ENCODE measurements at regions not wholly inside any gene's neighbourhood (a gene's known extent, or its start where the extent isn't known, plus 50 kb on each side); places are given as distances from the start of the nearest gene placed in this dataset.
"Not testable (repeated sequence)": the region's sequence is repeated elsewhere in the genome, so short reads cannot be mapped to it uniquely, and the experiment has no call there.

DNA sequence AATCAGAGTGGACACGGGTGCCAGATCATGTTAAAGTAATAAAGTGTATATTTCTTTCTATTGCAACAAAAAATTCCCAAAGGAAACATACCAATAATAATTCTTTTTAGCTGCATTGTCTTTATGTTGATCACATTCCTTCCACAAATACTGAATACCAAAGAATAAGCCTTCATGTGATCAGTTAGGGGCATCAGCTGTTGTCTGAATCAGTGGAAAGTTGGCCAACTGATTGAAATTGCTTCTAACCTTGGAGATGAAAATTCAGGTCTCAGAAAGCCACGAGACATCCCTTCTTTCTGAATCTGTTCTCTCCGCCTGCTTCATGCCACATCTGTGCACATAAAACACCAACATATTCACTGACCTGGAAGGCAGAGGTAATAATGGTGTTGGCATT, 785.2 kb downstream of the KCNA4 start:
- FAIRE-seq, result no peak
- DNase-seq (ENCODE audit: insufficient read length, low spot score), result no peak
- TF ChIP-seq TAF1 (IDR thresholded peaks at IDR 0.05; ENCODE audit: low read depth, low read length) (no peak), POU2F2 (IDR thresholded peaks at IDR 0.05; ENCODE audit: low read depth, low read length) (no peak), SPI1 (IDR thresholded peaks at IDR 0.05; ENCODE audit: low read depth, low read length) (no peak), POLR2AphosphoS5 (IDR thresholded peaks at IDR 0.05; ENCODE audit: low read depth, low read length) (no peak), POLR2A (IDR thresholded peaks at IDR 0.05; ENCODE audit: low read depth, low read length) (no peak), PAX5 (IDR thresholded peaks at IDR 0.05; ENCODE audit: insufficient read depth, low read length, severe bottlenecking) (no peak)

DNA sequence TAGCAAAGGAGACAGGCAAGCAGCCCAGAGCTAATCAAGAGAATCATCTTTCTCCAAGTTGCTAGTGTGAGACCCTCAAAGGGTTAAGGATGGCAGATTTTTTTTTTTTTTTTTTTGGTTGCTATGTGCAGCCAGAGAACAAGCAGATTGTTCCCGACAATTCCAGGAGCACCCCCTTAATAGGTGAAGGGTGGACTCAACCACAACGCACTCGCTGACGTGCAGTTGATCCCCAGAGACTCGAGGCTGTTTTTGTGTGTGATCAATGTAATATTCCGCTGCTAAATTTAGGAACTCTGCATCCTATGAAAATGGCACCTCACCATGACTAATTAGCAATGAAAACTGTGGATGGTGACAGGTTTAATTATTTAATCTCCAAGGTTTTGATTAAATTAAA, 789.0 kb downstream of the KCNA4 start:
- TF ChIP-seq TAF1 (IDR thresholded peaks at IDR 0.05; ENCODE audit: low read depth, low read length), result no peak
- TF ChIP-seq PAX5 (IDR thresholded peaks at IDR 0.05; ENCODE audit: insufficient read depth, low read length, severe bottlenecking), result no peak
- no peak for TF ChIP-seq SPI1 (IDR thresholded peaks at IDR 0.05; ENCODE audit: low read depth, low read length)
- TF ChIP-seq POLR2AphosphoS5 (IDR thresholded peaks at IDR 0.05; ENCODE audit: low read depth, low read length), result no peak
- no peak for TF ChIP-seq POLR2A (IDR thresholded peaks at IDR 0.05; ENCODE audit: low read depth, low read length)
- no peak for TF ChIP-seq POU2F2 (IDR thresholded peaks at IDR 0.05; ENCODE audit: low read depth, low read length)
- DNase-seq (ENCODE audit: insufficient read length, low spot score) (no peak), FAIRE-seq (no peak)

DNA sequence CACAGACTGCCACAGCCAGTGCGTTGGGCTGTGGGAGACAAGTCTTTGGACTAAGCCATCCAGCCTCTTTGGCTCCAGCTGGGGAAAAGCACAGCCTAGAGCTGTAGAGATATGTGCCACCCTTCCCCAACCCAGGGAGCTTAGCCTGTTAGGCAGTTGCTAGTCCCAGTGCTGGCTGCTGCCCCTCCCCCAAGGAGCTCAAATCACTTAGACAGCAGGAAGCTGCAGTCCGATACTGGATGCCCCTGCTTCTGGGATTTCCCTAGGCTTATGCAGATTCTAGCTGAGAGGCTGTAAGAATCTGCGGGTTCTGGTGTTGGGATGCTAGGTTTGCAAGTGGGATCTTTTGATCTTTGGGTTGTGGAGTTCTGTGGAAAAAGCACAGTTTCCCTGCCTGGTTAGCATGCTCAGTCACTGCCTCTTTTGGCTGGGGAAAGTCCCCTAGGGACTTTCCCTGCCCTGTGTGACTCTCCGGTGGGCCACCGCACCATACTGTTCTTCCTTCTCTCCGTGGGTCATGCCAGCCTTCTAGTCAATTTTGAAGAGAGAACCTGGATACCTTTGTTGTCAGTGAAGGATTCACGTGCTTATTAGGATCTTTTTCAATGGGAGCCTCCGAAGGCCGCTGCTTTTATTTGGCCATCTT, 792.0 kb downstream of the KCNA4 start:
- DNase-seq (ENCODE audit: insufficient read length, low spot score) (no peak), FAIRE-seq (no peak)
- TF ChIP-seq PAX5 (IDR thresholded peaks at IDR 0.05; ENCODE audit: insufficient read depth, low read length, severe bottlenecking) (no peak), TAF1 (IDR thresholded peaks at IDR 0.05; ENCODE audit: low read depth, low read length) (no peak), POLR2AphosphoS5 (IDR thresholded peaks at IDR 0.05; ENCODE audit: low read depth, low read length) (no peak), POU2F2 (IDR thresholded peaks at IDR 0.05; ENCODE audit: low read depth, low read length) (no peak), POLR2A (IDR thresholded peaks at IDR 0.05; ENCODE audit: low read depth, low read length) (no peak), SPI1 (IDR thresholded peaks at IDR 0.05; ENCODE audit: low read depth, low read length) (no peak)

DNA sequence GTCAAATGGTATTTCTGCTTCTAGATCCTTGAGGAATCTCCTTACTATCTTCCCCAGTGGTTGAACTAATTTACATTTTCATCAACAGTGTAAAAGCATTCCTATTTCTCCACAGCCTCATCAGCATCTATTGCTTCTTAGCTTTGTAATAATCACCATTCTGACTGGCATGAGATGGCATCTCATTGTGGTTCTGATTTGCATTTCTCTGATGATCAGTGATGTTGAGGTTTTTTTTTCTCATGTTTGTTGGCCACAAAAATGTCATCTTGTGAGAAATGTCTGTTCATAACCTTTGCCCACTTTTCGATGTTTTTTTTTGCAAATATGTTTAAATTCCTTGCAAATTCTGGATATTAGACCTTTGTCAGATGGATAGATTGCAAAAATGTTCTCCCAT, 797.3 kb downstream of the KCNA4 start:
- DNase-seq (ENCODE audit: insufficient read length, low spot score), result not testable (repeated sequence)

DNA sequence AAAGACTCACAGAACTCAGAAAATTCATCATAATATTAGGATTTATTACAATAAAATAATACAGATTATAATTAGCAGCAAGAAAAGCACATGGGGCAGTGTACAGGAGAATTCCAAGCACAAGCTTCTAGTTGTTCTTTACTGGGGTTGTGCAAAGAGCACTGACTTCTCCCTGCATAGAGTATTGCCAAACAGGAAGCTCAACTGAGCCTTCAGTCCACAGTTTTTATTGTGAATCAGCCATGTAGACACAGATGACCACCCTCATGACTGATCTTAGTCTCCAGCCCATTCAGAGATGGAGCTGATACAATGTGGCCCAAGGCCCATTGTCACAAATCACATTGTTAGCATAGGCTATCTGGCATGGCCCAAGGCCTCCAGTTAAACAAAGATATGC, 798.9 kb downstream of the KCNA4 start:
- DNase-seq (ENCODE audit: insufficient read length, low spot score) (no peak), FAIRE-seq (no peak)
- TF ChIP-seq TAF1 (IDR thresholded peaks at IDR 0.05; ENCODE audit: low read depth, low read length) (no peak), POLR2AphosphoS5 (IDR thresholded peaks at IDR 0.05; ENCODE audit: low read depth, low read length) (no peak), POLR2A (IDR thresholded peaks at IDR 0.05; ENCODE audit: low read depth, low read length) (no peak), PAX5 (IDR thresholded peaks at IDR 0.05; ENCODE audit: insufficient read depth, low read length, severe bottlenecking) (no peak), SPI1 (IDR thresholded peaks at IDR 0.05; ENCODE audit: low read depth, low read length) (no peak), POU2F2 (IDR thresholded peaks at IDR 0.05; ENCODE audit: low read depth, low read length) (no peak)

More for the DNA sequence above, 797.3 kb downstream of the KCNA4 start:
- FAIRE-seq, result not testable (repeated sequence)

DNA sequence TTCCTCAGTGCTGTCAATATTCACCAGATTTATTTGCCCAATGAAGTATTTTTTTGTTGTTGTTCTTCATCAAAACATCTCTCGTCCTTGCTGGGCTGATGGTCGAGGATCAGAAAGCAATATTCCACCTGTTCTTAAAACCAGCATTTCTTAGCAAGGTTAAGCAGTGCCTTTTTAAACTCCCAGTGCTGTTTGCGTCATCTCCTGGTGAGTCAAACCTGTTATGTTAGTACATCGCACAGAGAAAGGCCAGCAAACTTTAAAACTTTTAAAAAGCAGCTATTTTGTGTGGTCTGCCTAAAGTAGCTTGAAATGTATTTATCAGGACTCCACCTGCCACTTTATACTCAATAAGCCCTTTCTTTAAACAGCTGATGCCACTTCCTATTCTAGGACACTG, 802.0 kb downstream of the KCNA4 start:
- DNase-seq (ENCODE audit: insufficient read length, low spot score), result no peak
- FAIRE-seq, result no peak
- TF ChIP-seq PAX5 (IDR thresholded peaks at IDR 0.05; ENCODE audit: insufficient read depth, low read length, severe bottlenecking) (no peak), SPI1 (IDR thresholded peaks at IDR 0.05; ENCODE audit: low read depth, low read length) (no peak), POU2F2 (IDR thresholded peaks at IDR 0.05; ENCODE audit: low read depth, low read length) (no peak), TAF1 (IDR thresholded peaks at IDR 0.05; ENCODE audit: low read depth, low read length) (no peak), POLR2A (IDR thresholded peaks at IDR 0.05; ENCODE audit: low read depth, low read length) (no peak), POLR2AphosphoS5 (IDR thresholded peaks at IDR 0.05; ENCODE audit: low read depth, low read length) (no peak)

DNA sequence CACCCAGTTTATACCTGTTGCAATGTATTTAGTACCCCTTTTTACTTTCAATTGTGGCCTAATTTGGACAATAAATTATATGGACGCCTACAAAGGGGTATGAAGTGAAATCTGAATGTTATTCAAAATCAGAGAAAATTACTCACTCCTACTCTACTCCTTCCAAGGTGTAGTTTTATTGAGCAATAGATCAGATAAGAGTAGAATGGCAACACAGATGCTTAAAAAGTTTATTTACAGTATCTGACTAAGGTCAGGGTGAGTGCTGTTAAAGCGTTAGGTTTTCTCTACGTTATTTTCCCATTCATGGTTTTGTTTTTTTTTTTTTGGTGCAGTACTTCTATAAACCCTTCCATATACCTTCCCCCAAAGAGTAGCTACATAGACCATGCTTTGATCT, 805.6 kb downstream of the KCNA4 start:
- DNase-seq (ENCODE audit: insufficient read length, low spot score) (no peak), FAIRE-seq (no peak)
- no peak for TF ChIP-seq TAF1 (IDR thresholded peaks at IDR 0.05; ENCODE audit: low read depth, low read length)
- TF ChIP-seq POLR2A (IDR thresholded peaks at IDR 0.05; ENCODE audit: low read depth, low read length), result no peak
- TF ChIP-seq POLR2AphosphoS5 (IDR thresholded peaks at IDR 0.05; ENCODE audit: low read depth, low read length), result no peak
- TF ChIP-seq SPI1 (IDR thresholded peaks at IDR 0.05; ENCODE audit: low read depth, low read length), result no peak
- TF ChIP-seq POU2F2 (IDR thresholded peaks at IDR 0.05; ENCODE audit: low read depth, low read length), result no peak
- TF ChIP-seq PAX5 (IDR thresholded peaks at IDR 0.05; ENCODE audit: insufficient read depth, low read length, severe bottlenecking), result no peak

DNA sequence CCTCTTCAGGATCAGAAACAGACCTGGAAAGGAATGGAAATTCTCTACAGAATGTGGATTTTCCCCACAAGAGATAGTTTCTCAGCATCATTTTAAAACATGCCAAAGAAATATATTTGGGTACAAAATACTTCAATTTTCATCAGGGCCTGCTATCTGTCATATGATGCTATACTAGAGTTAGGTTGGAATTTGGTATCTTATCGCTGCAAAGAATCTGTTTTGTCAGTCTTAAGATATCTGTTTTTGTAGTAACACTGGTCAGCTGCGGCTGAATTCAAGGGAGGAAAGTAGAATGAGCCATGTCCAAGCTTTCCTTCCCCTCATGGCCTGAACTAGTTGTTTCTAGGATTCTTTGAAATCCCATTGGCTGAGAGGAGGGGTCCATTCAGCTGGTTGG, 806.4 kb downstream of the KCNA4 start:
- DNase-seq (ENCODE audit: insufficient read length, low spot score) (no peak), FAIRE-seq (no peak)
- no peak for TF ChIP-seq PAX5 (IDR thresholded peaks at IDR 0.05; ENCODE audit: insufficient read depth, low read length, severe bottlenecking)
- no peak for TF ChIP-seq TAF1 (IDR thresholded peaks at IDR 0.05; ENCODE audit: low read depth, low read length)
- TF ChIP-seq POU2F2 (IDR thresholded peaks at IDR 0.05; ENCODE audit: low read depth, low read length), result no peak
- no peak for TF ChIP-seq POLR2AphosphoS5 (IDR thresholded peaks at IDR 0.05; ENCODE audit: low read depth, low read length)
- no peak for TF ChIP-seq SPI1 (IDR thresholded peaks at IDR 0.05; ENCODE audit: low read depth, low read length)
- TF ChIP-seq POLR2A (IDR thresholded peaks at IDR 0.05; ENCODE audit: low read depth, low read length), result no peak

DNA sequence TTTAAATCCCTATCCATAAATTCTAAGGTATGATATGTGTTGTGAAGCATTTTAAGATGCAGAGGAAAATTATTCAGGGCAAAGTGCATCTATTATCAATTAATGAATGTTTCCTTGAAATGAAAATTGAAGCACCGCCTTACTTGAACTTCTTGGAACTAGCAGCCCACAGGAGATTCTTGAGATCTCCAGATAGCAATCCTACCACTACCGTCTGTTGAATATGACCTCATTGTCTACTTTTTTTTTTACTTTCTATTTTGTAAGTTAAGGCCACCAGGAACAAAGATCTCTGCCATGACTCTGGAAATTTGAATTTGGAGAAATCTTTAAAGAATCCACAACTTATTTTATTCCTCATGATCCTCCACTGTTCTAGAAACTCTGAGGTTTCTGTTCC, 808.7 kb downstream of the KCNA4 start:
- TF ChIP-seq TAF1 (IDR thresholded peaks at IDR 0.05; ENCODE audit: low read depth, low read length) (no peak), POLR2A (IDR thresholded peaks at IDR 0.05; ENCODE audit: low read depth, low read length) (no peak), SPI1 (IDR thresholded peaks at IDR 0.05; ENCODE audit: low read depth, low read length) (no peak), POU2F2 (IDR thresholded peaks at IDR 0.05; ENCODE audit: low read depth, low read length) (no peak), POLR2AphosphoS5 (IDR thresholded peaks at IDR 0.05; ENCODE audit: low read depth, low read length) (no peak), PAX5 (IDR thresholded peaks at IDR 0.05; ENCODE audit: insufficient read depth, low read length, severe bottlenecking) (no peak)
- DNase-seq (ENCODE audit: insufficient read length, low spot score) (no peak), FAIRE-seq (no peak)
